ENCODE measurements at regions not wholly inside any gene's neighbourhood (a gene's known extent, or its start where the extent isn't known, plus 50 kb on each side); places are given as distances from the start of the nearest gene placed in this dataset.

- no peak overlapping the region for H3K9ac ChIP-seq (ENCODE audit: insufficient read depth, low read length, poor library complexity, severe bottlenecking)
- Mint-ChIP-seq H3K9me3 (peaks cover 0 to 6% (median 3%) of the 10 kb centered on the region in 7 donors), H3K27ac (no peak overlapping the region), H3K4me3 (no peak overlapping the region), H3K4me1 (no peaks in the 10 kb centered on the region), H3K36me3 (no peaks in the 10 kb centered on the region), H3K27me3 (ENCODE audit: low read depth in 3 of 3) (peaks cover 0 to 3% (median 2%) of the 10 kb centered on the region in 3 donors)
- H3K4me2 ChIP-seq (replicated peaks; ENCODE audit: extremely low read depth, low read length, poor library complexity, severe bottlenecking) = no peak overlapping the region
- H2AFZ ChIP-seq (ENCODE audit: insufficient read depth, low read depth, low read length, poor library complexity, severe bottlenecking) = no peak overlapping the region
- no peak overlapping the region for H3K4me3 ChIP-seq (replicated peaks in 1 of 3; ENCODE audit: low read depth in 2 of 3, low read length in 3 of 3)
- DNase-seq = no peak
- H3K4me1 ChIP-seq (ENCODE audit: control insufficient read depth in 1 of 2, insufficient read depth in 2 of 2, low read length in 2 of 2) = no peaks in the 10 kb centered on the region
- WGBS (ENCODE audit: insufficient coverage) = 67% methylated on average over 1 of the region's 1 CpG
- H3K27ac ChIP-seq (ENCODE audit: low read depth in 1 of 2, low read length in 2 of 2) = no peak overlapping the region
- no peaks in the 10 kb centered on the region for H3K36me3 ChIP-seq (replicated peaks in 1 of 2; ENCODE audit: control insufficient read depth in 1 of 2, insufficient read depth in 2 of 2, low read length in 2 of 2)
- intact Hi-C loops (cut with micrococcal nuclease) = no loop called here
- H3K79me2 ChIP-seq (ENCODE audit: insufficient read depth, low read length) = no peaks in the 10 kb centered on the region
- H3K27me3 ChIP-seq (ENCODE audit: control insufficient read depth in 2 of 2, insufficient read depth in 2 of 2, low read length in 2 of 2) = no peaks in the 10 kb centered on the region
- no peaks in the 10 kb centered on the region for H3K9me3 ChIP-seq (replicated peaks in 1 of 2; ENCODE audit: control insufficient read depth in 1 of 2, insufficient read depth in 1 of 2, low read length in 2 of 2)
- TF ChIP-seq CTCF (IDR thresholded peaks at IDR 0.05) = no peak
- no peaks in the 10 kb centered on the region for H4K20me1 ChIP-seq (ENCODE audit: insufficient read depth, low read length)
Measured at GRCh38 chr2:33681364-33681757, 82.3 kb upstream of the FAM98A start.

DNA sequence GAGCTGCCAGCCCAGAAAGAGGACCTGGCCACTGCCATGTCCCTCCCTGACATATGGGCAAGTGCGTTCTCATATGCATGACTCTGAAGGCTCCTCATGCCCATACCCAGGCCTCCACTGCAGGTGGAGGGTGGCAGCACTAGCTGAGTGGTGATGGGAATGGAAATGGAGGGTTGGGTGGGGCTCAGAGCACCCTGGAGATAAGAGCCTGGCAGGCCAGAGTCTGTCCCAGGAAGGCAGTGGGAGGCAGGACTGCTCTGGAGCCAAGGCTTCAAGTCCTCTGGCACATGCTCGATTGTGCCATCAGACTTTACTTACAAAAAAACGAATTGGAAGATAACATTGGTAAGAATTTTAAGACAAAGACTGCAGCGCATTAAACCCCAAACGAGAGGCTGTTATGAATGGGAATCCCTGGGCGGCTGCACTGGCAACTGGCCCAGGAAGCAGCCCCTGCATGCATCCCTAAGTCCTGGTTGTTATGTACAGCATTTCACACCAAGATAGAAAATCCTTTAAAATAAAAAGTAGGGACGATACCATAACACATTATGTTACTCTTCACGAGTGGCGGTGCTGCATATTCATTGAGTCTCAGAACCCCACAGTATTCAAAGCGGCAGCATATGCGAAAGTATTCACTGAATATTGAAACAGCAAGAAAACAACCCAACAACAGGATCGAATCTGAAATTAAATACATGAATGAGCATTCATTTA is 81.7 kb upstream of the FAM98A start:
- no peaks in the 10 kb centered on the region for H3K79me2 ChIP-seq (ENCODE audit: insufficient read depth, low read length)
- no peaks in the 10 kb centered on the region for H3K27me3 ChIP-seq (ENCODE audit: control insufficient read depth in 2 of 2, insufficient read depth in 2 of 2, low read length in 2 of 2)
- Mint-ChIP-seq H3K9me3 (peaks cover 0 to 4% (median 3%) of the 10 kb centered on the region in 7 donors), H3K36me3 (no peaks in the 10 kb centered on the region), H3K27me3 (ENCODE audit: low read depth in 3 of 3) (peaks cover 0 to 3% (median 2%) of the 10 kb centered on the region in 3 donors), H3K4me3 (no peak overlapping the region), H3K4me1 (no peaks in the 10 kb centered on the region), H3K27ac (no peak overlapping the region)
- H3K9me3 ChIP-seq (replicated peaks in 1 of 2; ENCODE audit: control insufficient read depth in 1 of 2, insufficient read depth in 1 of 2, low read length in 2 of 2) = no peaks in the 10 kb centered on the region
- H3K4me1 ChIP-seq (ENCODE audit: control insufficient read depth in 1 of 2, insufficient read depth in 2 of 2, low read length in 2 of 2) = no peaks in the 10 kb centered on the region
- H3K4me2 ChIP-seq (replicated peaks; ENCODE audit: extremely low read depth, low read length, poor library complexity, severe bottlenecking) = no peak overlapping the region
- no peak overlapping the region for H2AFZ ChIP-seq (ENCODE audit: insufficient read depth, low read depth, low read length, poor library complexity, severe bottlenecking)
- intact Hi-C loops (cut with micrococcal nuclease) = no loop called here
- H3K36me3 ChIP-seq (replicated peaks in 1 of 2; ENCODE audit: control insufficient read depth in 1 of 2, insufficient read depth in 2 of 2, low read length in 2 of 2) = no peaks in the 10 kb centered on the region
- no peak for TF ChIP-seq CTCF (IDR thresholded peaks at IDR 0.05)
- H3K27ac ChIP-seq (ENCODE audit: low read depth in 1 of 2, low read length in 2 of 2) = no peak overlapping the region
- no peaks in the 10 kb centered on the region for H4K20me1 ChIP-seq (ENCODE audit: insufficient read depth, low read length)
- WGBS (ENCODE audit: insufficient coverage) = 100% methylated on average over 3 of the region's 12 CpGs
- H3K4me3 ChIP-seq (replicated peaks in 1 of 3; ENCODE audit: low read depth in 2 of 3, low read length in 3 of 3) = no peak overlapping the region
- DNase-seq = no peak
- H3K9ac ChIP-seq (ENCODE audit: insufficient read depth, low read length, poor library complexity, severe bottlenecking) = no peak overlapping the region

Measured in CD14-positive monocyte (primary cell).